Ovary (tissue), 3 donors: ENCODE measurements at regions not wholly inside any gene's neighbourhood (a gene's known extent, or its start where the extent isn't known, plus 50 kb on each side); places are given as distances from the start of the nearest gene placed in this dataset.

Experiments used
- CTCF ChIP-seq, 3 donors: fragments of 450-650 bp in 2 of 3; fragments of 200-600 bp in 1 of 3; IDR thresholded peaks; one replicate each; pipeline versions ENCODE4 v1.5.1 to v1.8.0; 2016 to 2022; ENCODE audit warnings: antibody characterized with exemption in 3 of 3, mild to moderate bottlenecking in 1 of 3
- EP300 ChIP-seq: sonication (generic); formaldehyde crosslinking; IDR thresholded peaks from one replicate; pipeline ENCODE4 v1.6.1; 2017; ENCODE audit warnings: antibody characterized with exemption
- donor health status: DM: no; HTN: no; CAD: no.

GRCh38 chr15:29942143-29942542 is 119.9 kb upstream of the TJP1 start:
- no peak for TF ChIP-seq CTCF (IDR thresholded peaks at IDR 0.05)
- TF ChIP-seq EP300 = no peak
